ENCODE measurements at regions not wholly inside any gene's neighbourhood (a gene's known extent, or its start where the extent isn't known, plus 50 kb on each side); places are given as distances from the start of the nearest gene placed in this dataset.

DNA sequence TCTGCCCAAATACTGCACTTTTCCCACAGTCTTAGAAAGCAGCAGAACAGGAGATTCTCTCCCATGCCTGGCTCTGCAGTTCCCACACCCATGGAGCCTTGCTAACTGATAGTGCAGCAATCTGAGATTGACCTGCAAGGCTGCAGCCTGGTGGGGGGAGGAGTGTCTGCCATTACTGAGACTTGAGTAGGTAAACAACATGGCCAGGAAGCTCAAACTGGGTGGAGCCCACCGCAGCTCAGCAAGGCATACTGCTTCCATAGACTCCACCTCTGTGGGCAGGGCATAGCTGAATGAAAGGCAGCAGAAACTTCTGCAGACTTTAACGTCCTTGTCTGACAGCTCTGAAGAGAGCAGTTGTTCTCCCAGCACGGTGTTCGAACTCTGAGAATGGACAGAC is 358.5 kb upstream of the PCDH9 start:
- no peak overlapping the region for H3K4me3 ChIP-seq
- H3K4me1 ChIP-seq = no peaks in the 10 kb centered on the region
- no peaks in the 10 kb centered on the region for H3K36me3 ChIP-seq
- H3K27me3 ChIP-seq (ENCODE audit: low read depth) = no peaks in the 10 kb centered on the region
- H3K27ac ChIP-seq (replicated peaks) = no peak overlapping the region
- intact Hi-C loops (cut with micrococcal nuclease) = no loop called here
- no peak for DNase-seq
- no peak for TF ChIP-seq CTCF (IDR thresholded peaks at IDR 0.05; ENCODE audit: borderline replicate concordance)
- peaks cover 12% of the 10 kb centered on the region for H3K9me3 ChIP-seq (replicated peaks)

GRCh38 chr13:67577361-67577760 is 347.2 kb upstream of the PCDH9 start:
- Histone ChIP-seq H3K4me1 (no peaks in the 10 kb centered on the region), H3K4me3 (no peak overlapping the region), H3K9me3 (replicated peaks) (no peaks in the 10 kb centered on the region), H3K27ac (replicated peaks) (no peak overlapping the region), H3K36me3 (no peaks in the 10 kb centered on the region), H3K27me3 (ENCODE audit: low read depth) (no peaks in the 10 kb centered on the region)
- DNase-seq = no peak
- intact Hi-C loops (cut with micrococcal nuclease) = no loop called here
- no peak for TF ChIP-seq CTCF (IDR thresholded peaks at IDR 0.05; ENCODE audit: borderline replicate concordance)

GRCh38 chr13:67574320-67575233 is 344.4 kb upstream of the PCDH9 start:
- Histone ChIP-seq H3K4me3 (no peak overlapping the region), H3K4me1 (no peaks in the 10 kb centered on the region), H3K9me3 (replicated peaks) (no peaks in the 10 kb centered on the region), H3K27me3 (ENCODE audit: low read depth) (no peaks in the 10 kb centered on the region), H3K36me3 (no peaks in the 10 kb centered on the region), H3K27ac (replicated peaks) (no peak overlapping the region)
- TF ChIP-seq CTCF (IDR thresholded peaks at IDR 0.05; ENCODE audit: borderline replicate concordance) = no peak
- DNase-seq = no peak
- intact Hi-C loops (cut with micrococcal nuclease) = no loop called here

GRCh38 chr13:67568205-67568604 is 338.1 kb upstream of the PCDH9 start:
- TF ChIP-seq CTCF (IDR thresholded peaks at IDR 0.05; ENCODE audit: borderline replicate concordance) = no peak
- no peak for DNase-seq
- Histone ChIP-seq H3K27ac (replicated peaks) (no peak overlapping the region), H3K4me1 (no peaks in the 10 kb centered on the region), H3K36me3 (no peaks in the 10 kb centered on the region), H3K9me3 (replicated peaks) (no peaks in the 10 kb centered on the region), H3K4me3 (no peak overlapping the region), H3K27me3 (ENCODE audit: low read depth) (no peaks in the 10 kb centered on the region)
- intact Hi-C loops (cut with micrococcal nuclease) = no loop called here

DNA sequence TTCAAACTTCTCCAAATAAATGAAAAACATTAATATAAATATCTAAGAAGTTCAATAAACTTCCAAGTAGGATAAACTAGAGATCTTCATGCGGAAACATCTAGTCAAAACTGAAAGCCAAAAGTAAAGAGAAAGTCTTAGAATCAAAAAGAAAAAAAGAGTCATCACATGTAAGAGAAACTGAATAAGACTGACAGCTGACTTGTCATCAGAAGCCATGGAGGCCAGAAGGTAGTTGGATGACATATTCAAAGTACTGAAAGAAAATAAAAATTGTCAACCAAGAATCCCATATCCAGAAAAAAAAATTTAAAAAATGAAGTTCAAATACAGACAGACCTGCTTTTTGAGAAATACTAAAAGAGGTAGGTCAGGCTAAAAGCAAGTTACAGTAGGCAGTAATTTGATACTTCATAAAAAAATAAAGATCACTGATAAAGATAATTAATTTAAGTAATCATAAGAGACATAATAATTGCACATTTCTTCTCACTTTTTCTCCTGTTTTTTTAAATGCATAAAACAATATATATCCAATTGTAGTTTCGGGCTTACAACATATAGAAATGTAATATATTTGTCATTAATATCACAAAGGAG is 327.6 kb upstream of the PCDH9 start:
- no peaks in the 10 kb centered on the region for H3K27me3 ChIP-seq (ENCODE audit: low read depth)
- H3K36me3 ChIP-seq = no peaks in the 10 kb centered on the region
- TF ChIP-seq CTCF (IDR thresholded peaks at IDR 0.05; ENCODE audit: borderline replicate concordance) = no peak
- H3K27ac ChIP-seq (replicated peaks) = no peak overlapping the region
- no peak overlapping the region for H3K4me3 ChIP-seq
- intact Hi-C loops (cut with micrococcal nuclease) = no loop called here
- H3K4me1 ChIP-seq = no peaks in the 10 kb centered on the region
- peaks cover 32% of the 10 kb centered on the region for H3K9me3 ChIP-seq (replicated peaks)
- no peak for DNase-seq
